ENCODE measurements at regions not wholly inside any gene's neighbourhood (a gene's known extent, or its start where the extent isn't known, plus 50 kb on each side); places are given as distances from the start of the nearest gene placed in this dataset.

DNA sequence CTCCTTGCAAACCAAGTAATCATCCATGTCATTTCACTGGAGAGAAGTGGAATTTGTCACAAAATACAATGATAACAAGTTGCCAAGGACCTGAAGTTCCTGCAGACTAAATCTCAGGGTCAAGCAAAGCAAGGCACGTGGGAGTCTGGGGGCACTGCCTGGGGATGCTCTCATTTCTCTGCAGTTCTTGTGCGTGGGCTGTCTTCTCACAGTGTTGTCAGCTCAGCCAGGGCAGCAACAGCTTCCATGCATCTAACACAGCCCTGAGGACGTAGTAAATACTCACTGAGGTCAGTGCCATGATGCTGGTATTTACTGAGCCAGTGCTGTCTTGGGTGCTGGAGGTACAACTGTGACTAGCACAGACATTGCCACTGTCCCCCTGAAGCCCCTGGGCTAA is 62.9 kb upstream of the CMKLR1 start:
- Histone ChIP-seq H3F3A (ENCODE audit: low read length, unreplicated experiment) (no peaks in the 10 kb centered on the region), H3K4me1 (ENCODE audit: insufficient read depth, low read length) (no peaks in the 10 kb centered on the region), H3K79me2 (ENCODE audit: low read length) (no peaks in the 10 kb centered on the region), H3K36me3 (ENCODE audit: low read depth, low read length) (no peaks in the 10 kb centered on the region), H3K9me2 (replicated peaks; ENCODE audit: low read length) (no peaks in the 10 kb centered on the region), H3K9ac (ENCODE audit: low read length) (no peak overlapping the region), H3K4me2 (ENCODE audit: low read length) (no peak overlapping the region), H2AFZ (ENCODE audit: low read length) (no peak overlapping the region), H3K27ac (ENCODE audit: low read length) (no peak overlapping the region), H3K4me3 (ENCODE audit: low read length) (no peak overlapping the region), H3K9me3 (ENCODE audit: low read length) (no peaks in the 10 kb centered on the region), H3K27me3 (ENCODE audit: low read length) (peaks cover 48% of the 10 kb centered on the region), H4K20me1 (ENCODE audit: low read length) (no peaks in the 10 kb centered on the region)
- DNase-seq (no peak), ATAC-seq (no peak)
- BruUV-seq (replicated peaks), result no TSS peak
- intact Hi-C loops (cut with micrococcal nuclease), result no loop called here
- CTCF ChIA-PET, result no interaction called here
- no peak for TF ChIP-seq EZH2phosphoT487 (IDR thresholded peaks at IDR 0.05; ENCODE audit: borderline replicate concordance, low read length)
- no peak for TF ChIP-seq EZH2 (IDR thresholded peaks at IDR 0.05; ENCODE audit: low read length, unreplicated experiment)
- no peak for TF ChIP-seq CTCF (conservative IDR thresholded peaks at IDR 0.05; ENCODE audit: low read depth, low read length)
- POLR2A ChIA-PET (ENCODE audit: unreplicated experiment), result no interaction called here

- H3F3A ChIP-seq (ENCODE audit: low read length, unreplicated experiment), result no peaks in the 10 kb centered on the region
- no peaks in the 10 kb centered on the region for H4K20me1 ChIP-seq (ENCODE audit: low read length)
- H3K9me2 ChIP-seq (replicated peaks; ENCODE audit: low read length), result no peaks in the 10 kb centered on the region
- no peaks in the 10 kb centered on the region for H3K79me2 ChIP-seq (ENCODE audit: low read length)
- no peak overlapping the region for H3K27ac ChIP-seq (ENCODE audit: low read length)
- no peaks in the 10 kb centered on the region for H3K9me3 ChIP-seq (ENCODE audit: low read length)
- no peak overlapping the region for H3K4me2 ChIP-seq (ENCODE audit: low read length)
- peaks cover 48% of the 10 kb centered on the region for H3K27me3 ChIP-seq (ENCODE audit: low read length)
- ATAC-seq, result no peak
- H3K36me3 ChIP-seq (ENCODE audit: low read depth, low read length), result no peaks in the 10 kb centered on the region
- ChIA-PET CTCF (no interaction called here), POLR2A (ENCODE audit: unreplicated experiment) (no interaction called here)
- no peak overlapping the region for H2AFZ ChIP-seq (ENCODE audit: low read length)
- TF ChIP-seq CTCF (conservative IDR thresholded peaks at IDR 0.05; ENCODE audit: low read depth, low read length) (no peak), EZH2phosphoT487 (IDR thresholded peaks at IDR 0.05; ENCODE audit: borderline replicate concordance, low read length) (no peak)
- no peak overlapping the region for H3K4me3 ChIP-seq (ENCODE audit: low read length)
- H3K9ac ChIP-seq (ENCODE audit: low read length), result no peak overlapping the region
- no peaks in the 10 kb centered on the region for H3K4me1 ChIP-seq (ENCODE audit: insufficient read depth, low read length)
- intact Hi-C loops (cut with micrococcal nuclease), result no loop called here
- no TSS peak for BruUV-seq (replicated peaks)
- no peak for DNase-seq
Observed at GRCh38 chr12:108400900-108401480, 61.9 kb upstream of the CMKLR1 start.

DNA sequence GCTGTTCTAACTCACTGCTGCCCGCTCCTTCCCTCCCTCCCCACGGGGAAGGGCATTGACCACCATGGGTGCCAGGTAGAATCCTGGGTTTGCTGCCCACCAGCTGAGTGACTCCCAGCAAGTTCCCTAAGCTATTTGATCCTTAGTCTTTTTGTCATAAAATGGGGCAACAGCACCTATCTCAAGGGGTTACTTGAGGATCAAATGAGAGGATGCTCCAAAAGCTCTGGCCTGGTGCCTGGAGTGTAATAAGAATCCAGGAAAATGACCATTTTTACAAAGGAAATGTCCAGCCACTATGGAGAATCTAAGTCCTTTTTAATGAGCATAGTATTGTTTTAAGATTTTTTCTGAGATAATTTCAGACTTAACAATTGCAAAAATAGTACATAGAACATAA is 61.4 kb upstream of the CMKLR1 start:
- Histone ChIP-seq H4K20me1 (ENCODE audit: low read length) (no peaks in the 10 kb centered on the region), H3K9me3 (ENCODE audit: low read length) (no peaks in the 10 kb centered on the region), H3K4me3 (ENCODE audit: low read length) (no peak overlapping the region), H3K27me3 (ENCODE audit: low read length) (peaks cover 46% of the 10 kb centered on the region), H3F3A (ENCODE audit: low read length, unreplicated experiment) (no peaks in the 10 kb centered on the region), H3K36me3 (ENCODE audit: low read depth, low read length) (no peaks in the 10 kb centered on the region), H3K27ac (ENCODE audit: low read length) (no peak overlapping the region), H3K4me1 (ENCODE audit: insufficient read depth, low read length) (no peaks in the 10 kb centered on the region), H3K9me2 (replicated peaks; ENCODE audit: low read length) (no peaks in the 10 kb centered on the region), H3K4me2 (ENCODE audit: low read length) (no peak overlapping the region), H3K79me2 (ENCODE audit: low read length) (no peaks in the 10 kb centered on the region), H2AFZ (ENCODE audit: low read length) (no peak overlapping the region), H3K9ac (ENCODE audit: low read length) (no peak overlapping the region)
- ChIA-PET CTCF (no interaction called here), POLR2A (ENCODE audit: unreplicated experiment) (no interaction called here)
- no peak for ATAC-seq
- TF ChIP-seq EZH2phosphoT487 (IDR thresholded peaks at IDR 0.05; ENCODE audit: borderline replicate concordance, low read length), result no peak
- no peak for TF ChIP-seq EZH2 (IDR thresholded peaks at IDR 0.05; ENCODE audit: low read length, unreplicated experiment)
- no peak for TF ChIP-seq CTCF (conservative IDR thresholded peaks at IDR 0.05; ENCODE audit: low read depth, low read length)
- intact Hi-C loops (cut with micrococcal nuclease), result no loop called here
- no peak for DNase-seq
- no TSS peak for BruUV-seq (replicated peaks)

All from PC-3 (cell line).